ENCODE measurements at regions not wholly inside any gene's neighbourhood (a gene's known extent, or its start where the extent isn't known, plus 50 kb on each side); places are given as distances from the start of the nearest gene placed in this dataset.

DNA sequence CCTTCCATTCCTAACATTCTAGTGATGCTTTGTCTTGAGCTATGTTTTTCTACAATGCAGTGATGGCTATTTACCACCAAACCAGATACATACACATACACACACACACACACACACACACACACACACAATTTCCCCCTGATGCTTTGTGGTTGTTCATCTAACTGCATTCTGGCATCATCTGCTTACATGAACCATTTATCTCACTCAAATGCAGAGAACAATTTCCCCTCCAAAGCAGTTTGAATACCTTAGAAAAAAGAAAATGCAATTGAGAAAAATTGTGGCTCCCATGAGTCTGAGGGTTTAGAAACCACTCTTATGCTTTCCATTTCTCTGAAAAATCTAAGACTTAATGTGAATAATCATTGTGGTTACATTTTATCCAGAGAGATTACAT, 1024.8 kb downstream of the TLE4 start:
- Histone ChIP-seq H3K79me2 (ENCODE audit: control insufficient read depth, insufficient read depth, low read length) (no peaks in the 10 kb centered on the region), H3K9ac (ENCODE audit: control insufficient read depth, extremely low read depth, insufficient read depth, low read length) (no peak overlapping the region), H3K4me1 (ENCODE audit: control insufficient read depth, extremely low read depth, insufficient read depth, low read length) (no peaks in the 10 kb centered on the region), H3K9me1 (ENCODE audit: control insufficient read depth, extremely low read depth, insufficient read depth, low read length) (no peaks in the 10 kb centered on the region), H3K4me2 (ENCODE audit: control insufficient read depth, extremely low read depth, insufficient read depth, low read depth, low read length) (no peak overlapping the region), H3K36me3 (ENCODE audit: control insufficient read depth in 2 of 2, extremely low read depth in 1 of 2, insufficient read depth in 2 of 2, low read length in 2 of 2) (no peaks in the 10 kb centered on the region), H4K20me1 (ENCODE audit: control insufficient read depth, extremely low read depth, insufficient read depth, low read length) (no peaks in the 10 kb centered on the region), H2AFZ (ENCODE audit: control insufficient read depth, low read length) (no peak overlapping the region), H3K27me3 (ENCODE audit: control insufficient read depth, extremely low read depth, insufficient read depth, low read length) (no peaks in the 10 kb centered on the region), H3K4me3 (ENCODE audit: control insufficient read depth in 2 of 3, extremely low read depth in 1 of 3, insufficient read depth in 2 of 3, low read depth in 1 of 3, low read length in 3 of 3) (no peak overlapping the region), H3K27ac (ENCODE audit: control insufficient read depth, insufficient read depth, low read length) (no peak overlapping the region), H3K9me3 (ENCODE audit: control insufficient read depth, low read depth, low read length) (no peaks in the 10 kb centered on the region)
- TF ChIP-seq, protein P1, sequence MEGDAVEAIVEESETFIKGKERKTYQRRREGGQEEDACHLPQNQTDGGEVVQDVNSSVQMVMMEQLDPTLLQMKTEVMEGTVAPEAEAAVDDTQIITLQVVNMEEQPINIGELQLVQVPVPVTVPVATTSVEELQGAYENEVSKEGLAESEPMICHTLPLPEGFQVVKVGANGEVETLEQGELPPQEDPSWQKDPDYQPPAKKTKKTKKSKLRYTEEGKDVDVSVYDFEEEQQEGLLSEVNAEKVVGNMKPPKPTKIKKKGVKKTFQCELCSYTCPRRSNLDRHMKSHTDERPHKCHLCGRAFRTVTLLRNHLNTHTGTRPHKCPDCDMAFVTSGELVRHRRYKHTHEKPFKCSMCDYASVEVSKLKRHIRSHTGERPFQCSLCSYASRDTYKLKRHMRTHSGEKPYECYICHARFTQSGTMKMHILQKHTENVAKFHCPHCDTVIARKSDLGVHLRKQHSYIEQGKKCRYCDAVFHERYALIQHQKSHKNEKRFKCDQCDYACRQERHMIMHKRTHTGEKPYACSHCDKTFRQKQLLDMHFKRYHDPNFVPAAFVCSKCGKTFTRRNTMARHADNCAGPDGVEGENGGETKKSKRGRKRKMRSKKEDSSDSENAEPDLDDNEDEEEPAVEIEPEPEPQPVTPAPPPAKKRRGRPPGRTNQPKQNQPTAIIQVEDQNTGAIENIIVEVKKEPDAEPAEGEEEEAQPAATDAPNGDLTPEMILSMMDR (optimal IDR thresholded peaks at IDR 0.05 in 1 of 3, IDR thresholded peaks at IDR 0.05 in 1 of 3, conservative IDR thresholded peaks at IDR 0.05 in 1 of 3; ENCODE audit: extremely low read depth in 1 of 3, insufficient read depth in 2 of 3, low read length in 3 of 3) = no peak
- no peak for TF ChIP-seq EZH2 (IDR thresholded peaks at IDR 0.05; ENCODE audit: low read length)
- DNase-seq (ENCODE audit: low read depth, low spot score) (no peak), FAIRE-seq (no peak)
- dilution Hi-C loops (cut with MboI; ENCODE audit: extremely low pct_ligation_motif_present, low sequenced_read_pairs) = no loop called here

DNA sequence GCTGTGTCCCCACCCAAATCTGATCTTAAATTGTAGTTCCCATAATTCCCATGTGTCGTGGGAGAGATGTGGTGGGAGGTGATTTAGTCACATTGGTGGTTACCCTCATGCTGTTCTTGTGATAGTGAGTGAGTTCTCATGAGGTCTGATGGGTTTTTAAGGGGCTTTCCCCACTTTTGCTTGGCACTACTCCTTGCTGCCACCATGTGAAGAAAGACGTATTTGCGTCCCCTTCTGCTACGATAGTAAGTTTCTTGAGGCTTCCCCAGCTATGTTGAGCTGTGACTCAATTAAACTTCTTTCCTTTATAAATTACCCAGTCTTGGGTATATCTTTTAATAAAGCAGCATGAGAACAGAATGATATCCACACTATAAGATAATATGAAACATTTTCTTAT, 1023.4 kb downstream of the TLE4 start:
- Histone ChIP-seq H3K9me1 (ENCODE audit: control insufficient read depth, extremely low read depth, insufficient read depth, low read length) (no peaks in the 10 kb centered on the region), H3K4me3 (ENCODE audit: control insufficient read depth in 2 of 3, extremely low read depth in 1 of 3, insufficient read depth in 2 of 3, low read depth in 1 of 3, low read length in 3 of 3) (no peak overlapping the region), H3K9ac (ENCODE audit: control insufficient read depth, extremely low read depth, insufficient read depth, low read length) (no peak overlapping the region), H3K27ac (ENCODE audit: control insufficient read depth, insufficient read depth, low read length) (no peak overlapping the region), H3K27me3 (ENCODE audit: control insufficient read depth, extremely low read depth, insufficient read depth, low read length) (no peaks in the 10 kb centered on the region), H3K36me3 (ENCODE audit: control insufficient read depth in 2 of 2, extremely low read depth in 1 of 2, insufficient read depth in 2 of 2, low read length in 2 of 2) (no peaks in the 10 kb centered on the region), H3K9me3 (ENCODE audit: control insufficient read depth, low read depth, low read length) (no peaks in the 10 kb centered on the region), H3K4me1 (ENCODE audit: control insufficient read depth, extremely low read depth, insufficient read depth, low read length) (no peaks in the 10 kb centered on the region), H3K79me2 (ENCODE audit: control insufficient read depth, insufficient read depth, low read length) (no peaks in the 10 kb centered on the region), H4K20me1 (ENCODE audit: control insufficient read depth, extremely low read depth, insufficient read depth, low read length) (no peaks in the 10 kb centered on the region), H2AFZ (ENCODE audit: control insufficient read depth, low read length) (no peak overlapping the region), H3K4me2 (ENCODE audit: control insufficient read depth, extremely low read depth, insufficient read depth, low read depth, low read length) (no peak overlapping the region)
- TF ChIP-seq, protein P1 (optimal IDR thresholded peaks at IDR 0.05 in 1 of 3, IDR thresholded peaks at IDR 0.05 in 1 of 3, conservative IDR thresholded peaks at IDR 0.05 in 1 of 3; ENCODE audit: extremely low read depth in 1 of 3, insufficient read depth in 2 of 3, low read length in 3 of 3) = no peak
- no peak for TF ChIP-seq EZH2 (IDR thresholded peaks at IDR 0.05; ENCODE audit: low read length)
- dilution Hi-C loops (cut with MboI; ENCODE audit: extremely low pct_ligation_motif_present, low sequenced_read_pairs) = no loop called here
- FAIRE-seq (no peak), DNase-seq (ENCODE audit: low read depth, low spot score) (no peak)
